Naive thymus-derived CD4-positive, alpha-beta T cell (primary cell): ENCODE measurements at regions not wholly inside any gene's neighbourhood (a gene's known extent, or its start where the extent isn't known, plus 50 kb on each side); places are given as distances from the start of the nearest gene placed in this dataset.
A peak's percentile ranks its signal among the peaks of the same experiment; 100 is the strongest.

ENCODE experiments used
- ATAC-seq: fragments of 150-1000 bp; cut with Tn5 transposase; 2 replicates; pipeline ENCODE4 v1.10.0; 2021; ENCODE audit warnings: mild to moderate bottlenecking, moderate library complexity
- CTCF ChIA-PET: fragments of 350-600 bp; sonication (Branson Sonifier 250); formaldehyde crosslinking; loops from one replicate; lab custom pipeline; 2021; ENCODE audit warnings: antibody characterized with exemption; lab: Charles Lee
- POLR2A ChIA-PET: fragments of 350-600 bp; sonication (Branson Sonifier 250); formaldehyde crosslinking; loops from one replicate; lab custom pipeline; 2021; ENCODE audit warnings: antibody characterized with exemption, inconsistent platforms; lab: Charles Lee
- DNase-seq, 9 donors: peaks; one replicate each; pipeline versions ENCODE4 v3.0.0 to v3.0.0-alpha.2; 2020 to 2022; ENCODE audit warnings: mixed read lengths in 1 of 9
- H3K27ac ChIP-seq: one replicate; pipeline ENCODE4 v1.7.0; 2013; ENCODE audit warnings: mild to moderate bottlenecking, low read depth, low read length, moderate library complexity
- H3K27me3 ChIP-seq, 2 donors: one replicate each; pipeline ENCODE4 v1.7.0; 2013; ENCODE audit warnings: low read length in 2 of 2, mild to moderate bottlenecking in 2 of 2, moderate library complexity in 2 of 2; ENCODE audit not compliant: control insufficient read depth in 2 of 2, insufficient read depth in 2 of 2
- H3K36me3 ChIP-seq, 3 experiments: 1 replicate in 2 of 3; 2 replicates in 1 of 3; pipeline ENCODE4 v1.7.0; 2013; ENCODE audit warnings: low read length in 3 of 3, mild to moderate bottlenecking in 3 of 3, moderate library complexity in 1 of 3; ENCODE audit not compliant: insufficient read depth in 3 of 3, control insufficient read depth in 2 of 3
- H3K4me1 ChIP-seq, 2 donors: one replicate each; pipeline ENCODE4 v1.7.0; 2013; ENCODE audit warnings: low read length in 2 of 2, mild to moderate bottlenecking in 2 of 2, moderate library complexity in 1 of 2; ENCODE audit not compliant: control insufficient read depth in 2 of 2, insufficient read depth in 2 of 2
- H3K4me3 ChIP-seq: 2 replicates; pipeline ENCODE4 v1.7.0; 2013; ENCODE audit warnings: mild to moderate bottlenecking, low read length
- H3K9me3 ChIP-seq, 3 experiments: 1 replicate in 2 of 3; 2 replicates in 1 of 3; pipeline ENCODE4 v1.7.0; 2013; ENCODE audit warnings: low read length in 3 of 3; ENCODE audit not compliant: control insufficient read depth in 2 of 3
- H3K27ac Mint-ChIP-seq, 9 donors: one replicate each; pipeline ENCODE4 v1.8.0; 2020 to 2022; ENCODE audit warnings: mixed read lengths in 9 of 9, mild to moderate bottlenecking in 8 of 9, moderate library complexity in 5 of 9, inconsistent platforms in 2 of 9
- H3K27me3 Mint-ChIP-seq, 5 donors: one replicate each; pipeline ENCODE4 v1.8.0; 2021 to 2022; ENCODE audit warnings: mixed read lengths in 5 of 5, mild to moderate bottlenecking in 1 of 5
- H3K36me3 Mint-ChIP-seq, 5 donors: one replicate each; pipeline ENCODE4 v1.8.0; 2020 to 2022; ENCODE audit warnings: mixed read lengths in 5 of 5, mild to moderate bottlenecking in 3 of 5, inconsistent platforms in 1 of 5
- H3K4me1 Mint-ChIP-seq, 7 donors: one replicate each; pipeline ENCODE4 v1.8.0; 2020 to 2022; ENCODE audit warnings: mixed read lengths in 7 of 7, mild to moderate bottlenecking in 3 of 7, inconsistent platforms in 1 of 7
- H3K4me3 Mint-ChIP-seq, 10 donors: one replicate each; pipeline ENCODE4 v1.8.0; 2020 to 2022; ENCODE audit warnings: mild to moderate bottlenecking in 10 of 10, mixed read lengths in 10 of 10, moderate library complexity in 6 of 10, inconsistent platforms in 2 of 10
- H3K9me3 Mint-ChIP-seq, 11 donors: one replicate each; pipeline ENCODE4 v1.8.0; 2020 to 2022; ENCODE audit warnings: mixed read lengths in 11 of 11, mild to moderate bottlenecking in 4 of 11, inconsistent platforms in 1 of 11, moderate library complexity in 1 of 11
- intact Hi-C, 2 donors: fragments of 100-400 bp; cut with micrococcal nuclease; formaldehyde crosslinking; loops; one replicate each; pipeline ENCODE4 v1.15.1; 2023

- ChIA-PET CTCF (no interaction called here), POLR2A (no interaction called here)
- Histone ChIP-seq H3K27ac (no peak overlapping the region), H3K4me1 (no peaks in the 10 kb centered on the region), H3K9me3 (no peaks in the 10 kb centered on the region), H3K27me3 (no peaks in the 10 kb centered on the region), H3K4me3 (no peak overlapping the region), H3K36me3 (no peaks in the 10 kb centered on the region)
- no peak overlapping the region for H3K4me3 Mint-ChIP-seq
- H3K27ac Mint-ChIP-seq, result no peak overlapping the region
- H3K9me3 Mint-ChIP-seq, result peaks cover 0 to 2% (median 0%) of the 10 kb centered on the region in 11 donors
- peaks cover 0 to 23% (median 8%) of the 10 kb centered on the region in 5 donors for H3K27me3 Mint-ChIP-seq
- H3K4me1 Mint-ChIP-seq, result peaks cover 0 to 3% (median 0%) of the 10 kb centered on the region in 7 donors
- ATAC-seq (no peak), DNase-seq (no peak)
- intact Hi-C loops, result no loop called here
- H3K36me3 Mint-ChIP-seq, result no peaks in the 10 kb centered on the region
Observed at GRCh38 chr3:144106970-144107369, 135.3 kb downstream of the DIPK2A start.

- POLR2A ChIA-PET, result no interaction called here
Observed at GRCh38 chr3:144107923-144108322, 136.3 kb downstream of the DIPK2A start.

GRCh38 chr3:144109944-144110343 is 138.3 kb downstream of the DIPK2A start:
- ChIA-PET POLR2A (no interaction called here), CTCF (no interaction called here)
- Histone ChIP-seq H3K27ac (no peak overlapping the region), H3K36me3 (no peaks in the 10 kb centered on the region), H3K4me1 (no peaks in the 10 kb centered on the region), H3K4me3 (no peak overlapping the region), H3K9me3 (no peaks in the 10 kb centered on the region), H3K27me3 (no peaks in the 10 kb centered on the region)
- H3K36me3 Mint-ChIP-seq, result no peaks in the 10 kb centered on the region
- DNase-seq, result no peak
- intact Hi-C loops, result no loop called here
- H3K4me3 Mint-ChIP-seq, result peak overlapping the region in 1 of 10 donors; percentile 33
- peaks cover 0 to 2% (median 0%) of the 10 kb centered on the region in 11 donors for H3K9me3 Mint-ChIP-seq
- ATAC-seq, result peak; percentile 58
- H3K4me1 Mint-ChIP-seq, result peaks cover 0 to 3% (median 0%) of the 10 kb centered on the region in 7 donors
- peaks cover 4 to 23% (median 13%) of the 10 kb centered on the region in 5 donors for H3K27me3 Mint-ChIP-seq
- H3K27ac Mint-ChIP-seq, result peak overlapping the region in 1 of 9 donors; percentile 7

More at GRCh38 chr3:144107923-144108322, 136.3 kb downstream of the DIPK2A start:
- no peaks in the 10 kb centered on the region for H3K9me3 ChIP-seq
- no peak for ATAC-seq
- H3K27me3 ChIP-seq, result no peaks in the 10 kb centered on the region
- Mint-ChIP-seq H3K36me3 (no peaks in the 10 kb centered on the region), H3K4me1 (peaks cover 0 to 3% (median 0%) of the 10 kb centered on the region in 7 donors), H3K27ac (no peak overlapping the region), H3K4me3 (no peak overlapping the region), H3K9me3 (peaks cover 0 to 2% (median 0%) of the 10 kb centered on the region in 11 donors), H3K27me3 (peaks cover 4 to 23% (median 13%) of the 10 kb centered on the region in 5 donors)
- H3K4me3 ChIP-seq, result no peak overlapping the region
- CTCF ChIA-PET, result no interaction called here
- no peak for DNase-seq
- H3K36me3 ChIP-seq, result no peaks in the 10 kb centered on the region
- intact Hi-C loops, result no loop called here
- no peak overlapping the region for H3K27ac ChIP-seq
- no peaks in the 10 kb centered on the region for H3K4me1 ChIP-seq

- intact Hi-C loops, result no loop called here
- no peak for DNase-seq
- Mint-ChIP-seq H3K4me1 (peaks cover 0 to 3% (median 0%) of the 10 kb centered on the region in 7 donors), H3K4me3 (no peak overlapping the region), H3K9me3 (peaks cover 0 to 2% (median 0%) of the 10 kb centered on the region in 11 donors), H3K27ac (no peak overlapping the region), H3K36me3 (no peaks in the 10 kb centered on the region), H3K27me3 (peaks cover 1 to 25% (median 20%) of the 10 kb centered on the region in 5 donors)
- POLR2A ChIA-PET, result no interaction called here
- Histone ChIP-seq H3K36me3 (no peaks in the 10 kb centered on the region), H3K27ac (no peak overlapping the region), H3K27me3 (no peaks in the 10 kb centered on the region), H3K9me3 (no peaks in the 10 kb centered on the region), H3K4me3 (no peak overlapping the region), H3K4me1 (no peaks in the 10 kb centered on the region)
- CTCF ChIA-PET, result no interaction called here
- ATAC-seq, result no peak
Observed at GRCh38 chr3:144112036-144112435, 140.4 kb downstream of the DIPK2A start.

- Mint-ChIP-seq H3K4me3 (no peak overlapping the region), H3K27me3 (peaks cover 0 to 24% (median 17%) of the 10 kb centered on the region in 5 donors), H3K9me3 (peaks cover 0 to 2% (median 0%) of the 10 kb centered on the region in 11 donors), H3K4me1 (peaks cover 0 to 3% (median 0%) of the 10 kb centered on the region in 7 donors), H3K27ac (no peak overlapping the region), H3K36me3 (no peaks in the 10 kb centered on the region)
- Histone ChIP-seq H3K27me3 (no peaks in the 10 kb centered on the region), H3K9me3 (no peaks in the 10 kb centered on the region), H3K27ac (no peak overlapping the region), H3K36me3 (no peaks in the 10 kb centered on the region), H3K4me1 (no peaks in the 10 kb centered on the region), H3K4me3 (no peak overlapping the region)
- DNase-seq (no peak), ATAC-seq (no peak)
- ChIA-PET CTCF (no interaction called here), POLR2A (no interaction called here)
- intact Hi-C loops, result no loop called here
Observed at GRCh38 chr3:144112437-144112836, 140.8 kb downstream of the DIPK2A start.

- no peaks in the 10 kb centered on the region for H3K27me3 ChIP-seq
- H3K36me3 ChIP-seq, result no peaks in the 10 kb centered on the region
- Mint-ChIP-seq H3K4me3 (no peak overlapping the region), H3K9me3 (peaks cover 0 to 2% (median 0%) of the 10 kb centered on the region in 11 donors), H3K27ac (no peak overlapping the region), H3K36me3 (no peaks in the 10 kb centered on the region), H3K27me3 (peaks cover 0 to 28% (median 24%) of the 10 kb centered on the region in 5 donors), H3K4me1 (peaks cover 0 to 2% (median 0%) of the 10 kb centered on the region in 7 donors)
- no peaks in the 10 kb centered on the region for H3K4me1 ChIP-seq
- ATAC-seq (no peak), DNase-seq (no peak)
- ChIA-PET CTCF (no interaction called here), POLR2A (no interaction called here)
- no peaks in the 10 kb centered on the region for H3K9me3 ChIP-seq
- no peak overlapping the region for H3K27ac ChIP-seq
- no peak overlapping the region for H3K4me3 ChIP-seq
- intact Hi-C loops, result no loop called here
Observed at GRCh38 chr3:144114767-144115166, 143.1 kb downstream of the DIPK2A start.

GRCh38 chr3:144119633-144120032 is 148.0 kb downstream of the DIPK2A start:
- no peaks in the 10 kb centered on the region for H3K4me1 ChIP-seq
- H3K9me3 Mint-ChIP-seq, result no peaks in the 10 kb centered on the region
- H3K27ac ChIP-seq, result no peak overlapping the region
- H3K27me3 Mint-ChIP-seq, result peaks cover 0 to 22% (median 14%) of the 10 kb centered on the region in 5 donors
- CTCF ChIA-PET, result no interaction called here
- H3K4me3 Mint-ChIP-seq, result no peak overlapping the region
- no peaks in the 10 kb centered on the region for H3K27me3 ChIP-seq
- no peak overlapping the region for H3K4me3 ChIP-seq
- no peaks in the 10 kb centered on the region for H3K36me3 Mint-ChIP-seq
- no peaks in the 10 kb centered on the region for H3K4me1 Mint-ChIP-seq
- H3K9me3 ChIP-seq, result no peaks in the 10 kb centered on the region
- no peak overlapping the region for H3K27ac Mint-ChIP-seq
- intact Hi-C loops, result no loop called here
- no peak for DNase-seq
- ATAC-seq, result no peak
- POLR2A ChIA-PET, result no interaction called here
- H3K36me3 ChIP-seq, result no peaks in the 10 kb centered on the region
